CD14-positive monocyte (primary cell): ENCODE measurements at regions not wholly inside any gene's neighbourhood (a gene's known extent, or its start where the extent isn't known, plus 50 kb on each side); places are given as distances from the start of the nearest gene placed in this dataset.

Experiments used
- DNase-seq, 3 donors: peaks; one replicate each; pipeline ENCODE4 v3.0.0-alpha.2; 2011 to 2022
- H2AFZ ChIP-seq: 2 replicates; pipeline ENCODE4 v1.6.0; 2012; ENCODE audit warnings: mild to moderate bottlenecking, low read depth, low read length, inconsistent platforms; ENCODE audit not compliant: insufficient read depth, poor library complexity, severe bottlenecking
- H3K27ac ChIP-seq, 2 donors: 1 replicate in 1 of 2; 2 replicates in 1 of 2; pipeline ENCODE4 v1.5.1; 2012 to 2013; ENCODE audit warnings: low read length in 2 of 2, control low read depth in 1 of 2, inconsistent platforms in 1 of 2, low read depth in 1 of 2, mild to moderate bottlenecking in 1 of 2
- H3K27me3 ChIP-seq, 2 donors: one replicate each; pipeline versions ENCODE4 v1.6.0 to v1.6.1; 2011 to 2013; ENCODE audit warnings: low read length in 2 of 2; ENCODE audit not compliant: control insufficient read depth in 2 of 2, insufficient read depth in 2 of 2
- H3K36me3 ChIP-seq, 2 donors: replicated peaks in 1 of 2; 1 replicate in 1 of 2; 2 replicates in 1 of 2; pipeline versions ENCODE4 v1.5.1 to v1.6.1; 2012 to 2013; ENCODE audit warnings: low read length in 2 of 2, control low read depth in 1 of 2, inconsistent platforms in 1 of 2, mild to moderate bottlenecking in 1 of 2; ENCODE audit not compliant: insufficient read depth in 2 of 2, control insufficient read depth in 1 of 2
- H3K4me1 ChIP-seq, 2 donors: 1 replicate in 1 of 2; 2 replicates in 1 of 2; pipeline versions ENCODE4 v1.5.1 to v1.6.1; 2012 to 2013; ENCODE audit warnings: low read length in 2 of 2, control low read depth in 1 of 2, inconsistent platforms in 1 of 2, mild to moderate bottlenecking in 1 of 2, moderate library complexity in 1 of 2; ENCODE audit not compliant: insufficient read depth in 2 of 2, control insufficient read depth in 1 of 2
- H3K4me2 ChIP-seq: replicated peaks from 2 replicates; pipeline ENCODE3; 2012; ENCODE audit warnings: low read length, moderate library complexity, mild to moderate bottlenecking; ENCODE audit not compliant: poor library complexity, severe bottlenecking; ENCODE audit errors: extremely low read depth
- H3K4me3 ChIP-seq, 3 experiments: fragments of 200-600 bp in 1 of 3; sonication (generic) in 1 of 3; replicated peaks in 1 of 3; 1 replicate in 2 of 3; 2 replicates in 1 of 3; pipeline ENCODE4 v1.5.1; 2011 to 2013; ENCODE audit warnings: low read length in 3 of 3, mild to moderate bottlenecking in 3 of 3, control low read depth in 2 of 3, low read depth in 2 of 3, inconsistent platforms in 1 of 3, moderate library complexity in 1 of 3
- H3K79me2 ChIP-seq: 2 replicates; pipeline ENCODE4 v1.6.0; 2012; ENCODE audit warnings: mild to moderate bottlenecking, control low read depth, inconsistent platforms, low read length, moderate library complexity; ENCODE audit not compliant: insufficient read depth
- H3K9ac ChIP-seq: 2 replicates; pipeline ENCODE4 v1.6.0; 2017; ENCODE audit warnings: low read length, mild to moderate bottlenecking; ENCODE audit not compliant: insufficient read depth, poor library complexity, severe bottlenecking
- H3K9me3 ChIP-seq, 2 donors: replicated peaks in 1 of 2; 1 replicate in 1 of 2; 2 replicates in 1 of 2; pipeline versions ENCODE4 v1.5.1 to v1.6.1; 2012 to 2013; ENCODE audit warnings: low read length in 2 of 2, control low read depth in 1 of 2; ENCODE audit not compliant: control insufficient read depth in 1 of 2, insufficient read depth in 1 of 2
- H4K20me1 ChIP-seq: 2 replicates; pipeline ENCODE4 v1.6.0; 2012; ENCODE audit warnings: mild to moderate bottlenecking, low read length, control low read depth, moderate library complexity; ENCODE audit not compliant: insufficient read depth
- H3K27ac Mint-ChIP-seq, 7 donors: one replicate each; pipeline ENCODE4 v1.8.0; 2020; ENCODE audit warnings: mild to moderate bottlenecking in 7 of 7, mixed read lengths in 7 of 7, moderate library complexity in 6 of 7, inconsistent platforms in 2 of 7
- H3K27me3 Mint-ChIP-seq, 3 donors: one replicate each; pipeline ENCODE4 v1.8.0; 2021 to 2022; ENCODE audit warnings: low read depth in 3 of 3, mild to moderate bottlenecking in 3 of 3, mixed read lengths in 3 of 3, moderate library complexity in 3 of 3, inconsistent platforms in 1 of 3
- H3K36me3 Mint-ChIP-seq, 2 donors: one replicate each; pipeline ENCODE4 v1.8.0; 2020; ENCODE audit warnings: mixed read lengths in 2 of 2, inconsistent platforms in 1 of 2, mild to moderate bottlenecking in 1 of 2
- H3K4me1 Mint-ChIP-seq: one replicate; pipeline ENCODE4 v1.8.0; 2020; ENCODE audit warnings: mild to moderate bottlenecking, mixed read lengths
- H3K4me3 Mint-ChIP-seq, 2 donors: one replicate each; pipeline ENCODE4 v1.8.0; 2020; ENCODE audit warnings: mild to moderate bottlenecking in 2 of 2, mixed read lengths in 2 of 2, moderate library complexity in 1 of 2
- H3K9me3 Mint-ChIP-seq, 7 donors: one replicate each; pipeline ENCODE4 v1.8.0; 2020 to 2022; ENCODE audit warnings: mixed read lengths in 7 of 7, mild to moderate bottlenecking in 6 of 7, moderate library complexity in 6 of 7, inconsistent platforms in 2 of 7
- WGBS: methylation state at CpG from one replicate; pipeline ENCODE4 v1.1.5; 2013; ENCODE audit warnings: missing lambda C conversion rate; ENCODE audit not compliant: insufficient coverage; 5-methylcytosine and 5-hydroxymethylcytosine counted together
- intact Hi-C, 2 donors: fragments of 100-400 bp; cut with micrococcal nuclease; formaldehyde crosslinking; loops; one replicate each; pipeline versions ENCODE4 v1.15.0 to v1.15.1; 2023
- TF ChIP-seq, protein P1 (sequence below): fragments of 200-600 bp; IDR thresholded peaks from one replicate; pipeline ENCODE4 v1.8.0; 2022; ENCODE audit warnings: antibody characterized with exemption, mild to moderate bottlenecking

DNA sequence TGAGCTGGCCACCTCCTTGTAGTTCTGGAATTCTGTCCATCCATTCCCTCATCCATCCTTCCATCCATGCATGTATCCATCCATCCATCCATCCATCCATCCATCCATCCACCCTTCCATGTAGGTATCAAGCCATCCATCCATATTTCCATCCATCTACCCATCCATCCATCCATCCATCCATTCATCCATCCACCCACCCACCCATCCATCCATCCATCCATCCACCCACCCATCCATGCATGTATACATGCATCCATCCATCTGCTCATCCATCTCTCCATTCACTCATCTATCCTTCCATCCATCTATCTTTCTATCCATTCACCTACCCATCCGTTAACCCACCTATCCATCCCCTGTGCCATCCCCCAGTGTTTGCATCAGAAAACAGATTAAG is 153.6 kb upstream of the STX18 start:
- no peak overlapping the region for H3K9ac ChIP-seq
- no peak overlapping the region for H2AFZ ChIP-seq
- intact Hi-C loops, result no loop called here
- Mint-ChIP-seq H3K4me1 (no peaks in the 10 kb centered on the region), H3K27ac (peak overlapping the region in 1 of 7 donors; percentile 62), H3K27me3 (peaks cover 0 to 1% (median 0%) of the 10 kb centered on the region in 3 donors), H3K36me3 (no peaks in the 10 kb centered on the region), H3K4me3 (no peak overlapping the region), H3K9me3 (peaks cover 0 to 2% (median 0%) of the 10 kb centered on the region in 7 donors)
- WGBS, result no CpG with 5 or more reads among the region's 1 CpG
- H3K4me3 ChIP-seq, result no peak overlapping the region
- no peaks in the 10 kb centered on the region for H3K4me1 ChIP-seq
- no peaks in the 10 kb centered on the region for H3K79me2 ChIP-seq
- H3K27me3 ChIP-seq, result no peaks in the 10 kb centered on the region
- H3K4me2 ChIP-seq, result no peak overlapping the region
- no peaks in the 10 kb centered on the region for H4K20me1 ChIP-seq
- no peak for DNase-seq
- TF ChIP-seq, protein P1, sequence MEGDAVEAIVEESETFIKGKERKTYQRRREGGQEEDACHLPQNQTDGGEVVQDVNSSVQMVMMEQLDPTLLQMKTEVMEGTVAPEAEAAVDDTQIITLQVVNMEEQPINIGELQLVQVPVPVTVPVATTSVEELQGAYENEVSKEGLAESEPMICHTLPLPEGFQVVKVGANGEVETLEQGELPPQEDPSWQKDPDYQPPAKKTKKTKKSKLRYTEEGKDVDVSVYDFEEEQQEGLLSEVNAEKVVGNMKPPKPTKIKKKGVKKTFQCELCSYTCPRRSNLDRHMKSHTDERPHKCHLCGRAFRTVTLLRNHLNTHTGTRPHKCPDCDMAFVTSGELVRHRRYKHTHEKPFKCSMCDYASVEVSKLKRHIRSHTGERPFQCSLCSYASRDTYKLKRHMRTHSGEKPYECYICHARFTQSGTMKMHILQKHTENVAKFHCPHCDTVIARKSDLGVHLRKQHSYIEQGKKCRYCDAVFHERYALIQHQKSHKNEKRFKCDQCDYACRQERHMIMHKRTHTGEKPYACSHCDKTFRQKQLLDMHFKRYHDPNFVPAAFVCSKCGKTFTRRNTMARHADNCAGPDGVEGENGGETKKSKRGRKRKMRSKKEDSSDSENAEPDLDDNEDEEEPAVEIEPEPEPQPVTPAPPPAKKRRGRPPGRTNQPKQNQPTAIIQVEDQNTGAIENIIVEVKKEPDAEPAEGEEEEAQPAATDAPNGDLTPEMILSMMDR, result no peak
- H3K36me3 ChIP-seq, result no peaks in the 10 kb centered on the region
- no peak overlapping the region for H3K27ac ChIP-seq
- no peaks in the 10 kb centered on the region for H3K9me3 ChIP-seq

- Histone ChIP-seq H3K27me3 (no peaks in the 10 kb centered on the region), H3K9me3 (no peaks in the 10 kb centered on the region), H3K27ac (no peak overlapping the region), H3K79me2 (no peaks in the 10 kb centered on the region), H3K4me2 (no peak overlapping the region), H4K20me1 (no peaks in the 10 kb centered on the region), H3K4me3 (no peak overlapping the region), H3K9ac (no peak overlapping the region), H2AFZ (no peak overlapping the region), H3K36me3 (no peaks in the 10 kb centered on the region), H3K4me1 (no peaks in the 10 kb centered on the region)
- no peak for DNase-seq
- Mint-ChIP-seq H3K27me3 (peaks cover 0 to 1% (median 0%) of the 10 kb centered on the region in 3 donors), H3K27ac (peak overlapping the region in 1 of 7 donors; percentile 30), H3K9me3 (peaks cover 0 to 2% (median 0%) of the 10 kb centered on the region in 7 donors), H3K36me3 (no peaks in the 10 kb centered on the region), H3K4me3 (no peak overlapping the region), H3K4me1 (no peaks in the 10 kb centered on the region)
- intact Hi-C loops, result no loop called here
- TF ChIP-seq, protein P1, result no peak
Observed at GRCh38 chr4:4694827-4695226, 153.0 kb upstream of the STX18 start.
